K562 (cell line): ENCODE measurements at regions not wholly inside any gene's neighbourhood (a gene's known extent, or its start where the extent isn't known, plus 50 kb on each side); places are given as distances from the start of the nearest gene placed in this dataset.

Experiments
- ATAC-seq: fragments of 200-7000 bp; cut with Tn5 transposase; 3 replicates; pipeline ENCODE4 v1.9.1; 2020; ENCODE audit warnings: moderate library complexity
- BruUV-seq: library from RNA; stranded (reverse); fragments of 400-500 nt; replicated peaks from 2 replicates; lab custom pipeline; 2021; lab: Mats Ljungman, UMichigan
- CTCF ChIA-PET: fragments of 300-600 bp; formaldehyde crosslinking; extraction: SDS; loops from one replicate; lab custom pipeline; 2021; ENCODE audit warnings: low intra/inter-chr PET ratio; lab: Yijun Ruan, JAX
- POLR2A ChIA-PET: fragments of 300-600, 350-650 bp; sonication (Branson Sonifier 250); formaldehyde crosslinking; extraction: SDS; loops from one replicate; lab custom pipeline; 2021; ENCODE audit warnings: antibody characterized with exemption, inconsistent platforms; lab: Yijun Ruan, JAX
- DNase-seq, 4 experiments: peaks; one replicate each; pipeline versions ENCODE4 v3.0.0 to v3.0.0-alpha.2; 2011 to 2018; ENCODE audit warnings: low spot score in 3 of 4, mixed read lengths in 3 of 4; ENCODE audit errors: extremely low read depth in 1 of 4
- FAIRE-seq: peaks from 2 replicates; lab custom pipeline; 2011; peaks lifted over from hg19 to GRCh38; lab: Jason Lieb, UNC
- H2AFZ ChIP-seq: 2 replicates; pipeline ENCODE4 v1.6.0; 2011; ENCODE audit warnings: low read depth, low read length, control low read depth, inconsistent platforms
- H3K27ac ChIP-seq: fragments of 200-600 bp; 3 replicates; pipeline ENCODE4 v1.8.0; 2011; ENCODE audit warnings: low read depth, mild to moderate bottlenecking, control low read depth, inconsistent platforms, low read length, moderate library complexity, mixed read lengths; ENCODE audit errors: extremely low read depth
- H3K27me3 ChIP-seq, 2 experiments: fragments of 300-600 bp in 1 of 2; 2 replicates in 1 of 2; 3 replicates in 1 of 2; pipeline versions ENCODE4 v1.6.0 to v1.8.0; 2011; ENCODE audit warnings: inconsistent platforms in 2 of 2, low read length in 2 of 2, mild to moderate bottlenecking in 1 of 2, mixed read lengths in 1 of 2, moderate library complexity in 1 of 2; ENCODE audit not compliant: control insufficient read depth in 2 of 2, insufficient read depth in 2 of 2
- H3K36me3 ChIP-seq: fragments of 300-600 bp; 3 replicates; pipeline ENCODE4 v1.8.0; 2011; ENCODE audit warnings: mild to moderate bottlenecking, low read length, inconsistent platforms; ENCODE audit not compliant: control insufficient read depth, insufficient read depth
- H3K4me1 ChIP-seq, 2 experiments: fragments of 200-600 bp in 1 of 2; replicated peaks in 1 of 2; 2 replicates in 1 of 2; 3 replicates in 1 of 2; pipeline versions ENCODE4 v1.5.1 to v1.8.0; 2011; ENCODE audit warnings: inconsistent platforms in 2 of 2, low read length in 2 of 2, mild to moderate bottlenecking in 1 of 2, mixed read lengths in 1 of 2, moderate library complexity in 1 of 2; ENCODE audit not compliant: control insufficient read depth in 2 of 2, insufficient read depth in 2 of 2
- H3K4me2 ChIP-seq: 2 replicates; pipeline ENCODE4 v1.6.1; 2011; ENCODE audit warnings: low read length, control low read depth, inconsistent platforms, mixed read lengths; ENCODE audit not compliant: insufficient read depth
- H3K4me3 ChIP-seq: fragments of 200-600 bp; sonication (generic), shearing (Covaris generic); 2 replicates; pipeline ENCODE4 v1.5.1; 2016; ENCODE audit warnings: control low read depth, inconsistent platforms
- H3K79me2 ChIP-seq: fragments of 200-600 bp; 3 replicates; pipeline ENCODE4 v1.8.0; 2011; ENCODE audit warnings: low read length, inconsistent platforms; ENCODE audit not compliant: control insufficient read depth, insufficient read depth
- H3K9ac ChIP-seq, 2 experiments: 2 replicates each; pipeline versions ENCODE4 v1.6.0 to v1.6.1; 2011; ENCODE audit warnings: low read depth in 2 of 2, low read length in 2 of 2, control low read depth in 1 of 2, inconsistent platforms in 1 of 2, mild to moderate bottlenecking in 1 of 2, mixed read lengths in 1 of 2; ENCODE audit not compliant: insufficient read depth in 1 of 2
- H3K9me1 ChIP-seq: one replicate; pipeline ENCODE4 v1.6.0; 2011; ENCODE audit warnings: inconsistent platforms, mild to moderate bottlenecking, low read length, moderate library complexity; ENCODE audit not compliant: control insufficient read depth, insufficient read depth
- H3K9me3 ChIP-seq: replicated peaks from 2 replicates; pipeline ENCODE4 v1.5.1; 2011; ENCODE audit warnings: low read depth, low read length, inconsistent platforms; ENCODE audit not compliant: control insufficient read depth, insufficient read depth
- H4K20me1 ChIP-seq: replicated peaks from 2 replicates; pipeline ENCODE4 v1.6.1; 2011; ENCODE audit warnings: low read length, inconsistent platforms, mixed read lengths; ENCODE audit not compliant: control insufficient read depth, insufficient read depth
- BDP1 ChIP-seq: IDR thresholded peaks from 3 replicates; pipeline ENCODE4 v1.6.1; 2011; ENCODE audit not compliant: insufficient read length, insufficient read depth
- CSDE1 ChIP-seq, 2 experiments: fragments of 450-650 bp; IDR thresholded peaks; 2 replicates each; pipeline ENCODE4 v1.6.1; 2016; ENCODE audit warnings: mild to moderate bottlenecking in 1 of 2
- ELF2 ChIP-seq: fragments of 250-450 bp; sonication (Bioruptor Pico); IDR thresholded peaks from 2 replicates; pipeline ENCODE4 v1.5.0; 2021; ENCODE audit warnings: mild to moderate bottlenecking
- FOXA3 ChIP-seq, 2 experiments: fragments of 450-650 bp in 1 of 2; sonication (generic) in 1 of 2; formaldehyde crosslinking; IDR thresholded peaks in 1 of 2; conservative IDR thresholded peaks in 1 of 2; 2 replicates each; pipeline versions ENCODE4 v1.4.0 to v1.8.0; 2020 to 2022; ENCODE audit warnings: mild to moderate bottlenecking in 2 of 2, missing genetic modification reagents in 1 of 2
- FOXK2 ChIP-seq, 2 experiments: fragments of 450-650 bp; IDR thresholded peaks in 1 of 2; conservative IDR thresholded peaks in 1 of 2; 2 replicates each; pipeline ENCODE4 v1.6.1; 2016; ENCODE audit warnings: low read depth in 2 of 2, mild to moderate bottlenecking in 1 of 2
- GABPA ChIP-seq: fragments of 200-800 bp; sonication (Bioruptor generic); conservative IDR thresholded peaks from 2 replicates; pipeline ENCODE4 v1.6.1; 2016; ENCODE audit warnings: low read depth, missing genetic modification characterization, missing compliant biosample characterization
- GATAD2A ChIP-seq: fragments of 450-650 bp; IDR thresholded peaks from 2 replicates; pipeline ENCODE4 v1.6.1; 2017
- MYNN ChIP-seq, 2 experiments: sonication (generic); formaldehyde crosslinking in 1 of 2; IDR thresholded peaks; 2 replicates each; pipeline versions ENCODE4 v1.5.0 to v1.6.1; 2016 to 2020; ENCODE audit warnings: antibody characterized with exemption in 1 of 2, missing genetic modification reagents in 1 of 2
- PTTG1 ChIP-seq: fragments of 450-650 bp; IDR thresholded peaks from 2 replicates; pipeline ENCODE4 v1.6.1; 2016; ENCODE audit warnings: low read depth, mild to moderate bottlenecking, missing genetic modification characterization, missing compliant biosample characterization
- RBM15 ChIP-seq: fragments of 200-400 bp; formaldehyde crosslinking; IDR thresholded peaks from 2 replicates; pipeline ENCODE4 v1.6.1; 2018; ENCODE audit warnings: mild to moderate bottlenecking, low read length, moderate library complexity; ENCODE audit not compliant: insufficient read depth
- SMARCA4 ChIP-seq: fragments of 450-650 bp; IDR thresholded peaks from 2 replicates; pipeline ENCODE4 v1.6.1; 2016
- SP1 ChIP-seq: sonication (generic); formaldehyde crosslinking; IDR thresholded peaks from 2 replicates; pipeline ENCODE4 v1.8.1; 2022; ENCODE audit warnings: mild to moderate bottlenecking, missing genetic modification reagents
- SRSF1 ChIP-seq: fragments of 200-400 bp; formaldehyde crosslinking; IDR thresholded peaks from 2 replicates; pipeline ENCODE4 v1.6.1; 2017; ENCODE audit warnings: mild to moderate bottlenecking, low read depth, low read length, moderate library complexity
- SRSF9 ChIP-seq: fragments of 200-400 bp; formaldehyde crosslinking; IDR thresholded peaks from 2 replicates; pipeline ENCODE4 v1.6.1; 2017; ENCODE audit warnings: low read depth, low read length, borderline replicate concordance
- SUPT5H ChIP-seq: fragments of 450-650 bp; IDR thresholded peaks from 2 replicates; pipeline ENCODE4 v1.6.1; 2016
- TCF3 ChIP-seq: sonication (generic); formaldehyde crosslinking; IDR thresholded peaks from 2 replicates; pipeline ENCODE4 v1.4.0; 2020; ENCODE audit warnings: mild to moderate bottlenecking, missing genetic modification reagents
- ZNF253 ChIP-seq: fragments of 250-450 bp; sonication (Bioruptor Pico); conservative IDR thresholded peaks from 2 replicates; pipeline ENCODE4 v1.6.1; 2021; ENCODE audit warnings: mild to moderate bottlenecking
- ZNF57 ChIP-seq: fragments of 450-650 bp; formaldehyde crosslinking; IDR thresholded peaks from 2 replicates; pipeline ENCODE4 v1.4.0; 2020; ENCODE audit warnings: mild to moderate bottlenecking, moderate library complexity
- ZNF644 ChIP-seq: fragments of 200-800 bp; sonication (Bioruptor generic); IDR thresholded peaks from 2 replicates; pipeline ENCODE4 v1.6.1; 2016; ENCODE audit warnings: low read depth, missing genetic modification characterization, missing compliant biosample characterization
- WGBS: fragments of 100-300 bp; shearing (Covaris generic); methylation state at CpG from one replicate; pipeline ENCODE4 v1.1.6; 2016; ENCODE audit warnings: low coverage, mixed read lengths; ENCODE audit not compliant: insufficient coverage; ENCODE audit errors: missing lambda C conversion rate; 5-methylcytosine and 5-hydroxymethylcytosine counted together
- in situ Hi-C: fragments of 300-500 bp; cut with MboI; formaldehyde crosslinking; loops from 4 replicates; pipeline ENCODE4 v1.15.0; 2018; ENCODE audit warnings: inconsistent platforms, mixed read lengths
- intact Hi-C: fragments of 100-400 bp; cut with micrococcal nuclease; formaldehyde crosslinking; loops from 2 replicates; pipeline ENCODE4 v1.14.2; 2022

DNA sequence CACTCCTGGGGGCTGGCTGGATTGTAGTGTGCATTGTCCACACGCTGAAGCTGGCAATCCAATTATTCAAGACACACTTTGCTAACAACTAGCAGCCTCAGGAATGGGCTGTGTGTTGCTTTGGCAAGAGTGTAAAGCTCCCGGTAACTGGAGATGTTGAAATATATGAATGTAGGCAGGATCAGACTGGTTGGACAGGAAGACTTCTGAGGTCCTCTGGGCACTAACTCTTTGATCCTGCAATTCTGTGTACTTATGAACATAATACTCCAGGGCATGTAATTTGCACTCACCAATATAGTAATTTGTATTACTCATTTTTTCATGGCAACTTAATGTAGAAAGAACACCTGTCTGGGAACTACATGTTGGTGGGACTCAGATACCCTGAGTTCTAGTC, 106.7 kb upstream of the SLC28A3 start:
- TF ChIP-seq FOXA3 (CRISPR knock-in tag; conservative IDR thresholded peaks at IDR 0.05 in 1 of 2, IDR thresholded peaks at IDR 0.05 in 1 of 2), result no peak
- TF ChIP-seq FOXK2 (conservative IDR thresholded peaks at IDR 0.05 in 1 of 2, IDR thresholded peaks at IDR 0.05 in 1 of 2; ENCODE audit: low read depth in 2 of 2), result no peak
- TF ChIP-seq ZNF253 (CRISPR knock-in tag), result no peak
- TF ChIP-seq SMARCA4, result no peak
- no peak for TF ChIP-seq SRSF9
- TF ChIP-seq TCF3 (CRISPR knock-in tag), result no peak
- intact Hi-C loops (no loop called here), in situ Hi-C loops (no loop called here)
- Histone ChIP-seq H3K36me3 (no peaks in the 10 kb centered on the region), H3K9ac (no peak overlapping the region), H3K4me1 (no peaks in the 10 kb centered on the region), H3K27me3 (no peaks in the 10 kb centered on the region), H3K9me1 (no peaks in the 10 kb centered on the region), H3K27ac (no peak overlapping the region), H3K4me3 (no peak overlapping the region), H3K4me2 (no peak overlapping the region), H4K20me1 (no peaks in the 10 kb centered on the region), H2AFZ (no peak overlapping the region), H3K9me3 (no peaks in the 10 kb centered on the region), H3K79me2 (no peaks in the 10 kb centered on the region)
- ATAC-seq, result no peak
- ChIA-PET CTCF (no interaction called here), POLR2A (no interaction called here)
- BruUV-seq, result no TSS peak
- 0% methylated on average over 2 of the region's 2 CpGs for WGBS
- no peak for DNase-seq
- FAIRE-seq, result no peak

DNA sequence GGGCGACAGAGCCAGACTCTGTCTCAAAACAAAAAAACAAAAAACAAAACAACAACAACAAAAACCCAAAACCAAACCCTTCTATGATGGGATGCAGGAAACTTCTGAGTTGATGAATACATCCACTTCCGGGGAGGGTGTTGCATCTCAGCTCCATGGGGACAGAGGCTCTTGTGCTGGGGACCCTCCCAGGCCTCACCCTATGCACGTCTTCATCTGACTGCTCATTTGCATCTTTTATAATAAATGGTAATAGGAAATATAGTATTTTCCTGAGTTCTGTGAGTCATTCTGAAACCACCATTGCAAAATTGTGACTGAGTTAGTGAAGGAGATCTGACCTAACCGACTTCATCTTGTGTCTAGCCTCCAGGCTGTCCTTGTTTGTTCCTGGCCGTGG, 109.5 kb upstream of the SLC28A3 start:
- H2AFZ ChIP-seq, result no peak overlapping the region
- H4K20me1 ChIP-seq, result no peaks in the 10 kb centered on the region
- CTCF ChIA-PET, result no interaction called here
- no peak overlapping the region for H3K27ac ChIP-seq
- H3K9me1 ChIP-seq, result no peaks in the 10 kb centered on the region
- no peaks in the 10 kb centered on the region for H3K36me3 ChIP-seq
- in situ Hi-C loops, result no loop called here
- H3K9ac ChIP-seq, result no peak overlapping the region
- H3K9me3 ChIP-seq, result no peaks in the 10 kb centered on the region
- DNase-seq (no peak), FAIRE-seq (no peak), ATAC-seq (no peak)
- no peaks in the 10 kb centered on the region for H3K79me2 ChIP-seq
- H3K4me2 ChIP-seq, result no peak overlapping the region
- H3K4me3 ChIP-seq, result no peak overlapping the region
- H3K27me3 ChIP-seq, result no peaks in the 10 kb centered on the region
- no TSS peak for BruUV-seq
- POLR2A ChIA-PET, result interaction anchor here (0.5 kb wide), 1 partner anchor 744 kb away, joined by 3 read pairs; no protein-coding TSS in a partner anchor
- WGBS, result 0% methylated on average over 3 of the region's 5 CpGs
- intact Hi-C loops, result no loop called here
- H3K4me1 ChIP-seq, result no peaks in the 10 kb centered on the region
- TF ChIP-seq ZNF57 (CRISPR knock-in tag) (no peak), SUPT5H (no peak), MYNN (IDR thresholded peaks at IDR 0.05) (no peak), MYNN (CRISPR knock-in tag; IDR thresholded peaks at IDR 0.05) (no peak), SP1 (no peak), CSDE1 (IDR thresholded peaks at IDR 0.05) (no peak), PTTG1 (tag) (no peak), SRSF1 (no peak), ZNF644 (no peak), BDP1 (no peak), GABPA (tag) (no peak), ELF2 (CRISPR knock-in tag) (no peak), RBM15 (no peak), GATAD2A (no peak)
